Epithelial cell of proximal tubule (primary cell): ENCODE measurements at regions not wholly inside any gene's neighbourhood (a gene's known extent, or its start where the extent isn't known, plus 50 kb on each side); places are given as distances from the start of the nearest gene placed in this dataset.

Source experiments
- DNase-seq: peaks from one replicate; pipeline ENCODE4 v3.0.0-alpha.2; 2011; ENCODE audit warnings: low read depth
- H3K4me3 ChIP-seq: 2 replicates; pipeline ENCODE4 v1.5.1; 2011; ENCODE audit warnings: low read depth, mild to moderate bottlenecking, low read length
- TF ChIP-seq, protein P1 (sequence below): conservative IDR thresholded peaks from 2 replicates; pipeline ENCODE4 v1.5.1; 2012; ENCODE audit warnings: low read depth, mild to moderate bottlenecking, low read length

GRCh38 chr7:27315066-27315465 is 72.5 kb downstream of the EVX1 start:
- no peak overlapping the region for H3K4me3 ChIP-seq
- TF ChIP-seq, protein P1, sequence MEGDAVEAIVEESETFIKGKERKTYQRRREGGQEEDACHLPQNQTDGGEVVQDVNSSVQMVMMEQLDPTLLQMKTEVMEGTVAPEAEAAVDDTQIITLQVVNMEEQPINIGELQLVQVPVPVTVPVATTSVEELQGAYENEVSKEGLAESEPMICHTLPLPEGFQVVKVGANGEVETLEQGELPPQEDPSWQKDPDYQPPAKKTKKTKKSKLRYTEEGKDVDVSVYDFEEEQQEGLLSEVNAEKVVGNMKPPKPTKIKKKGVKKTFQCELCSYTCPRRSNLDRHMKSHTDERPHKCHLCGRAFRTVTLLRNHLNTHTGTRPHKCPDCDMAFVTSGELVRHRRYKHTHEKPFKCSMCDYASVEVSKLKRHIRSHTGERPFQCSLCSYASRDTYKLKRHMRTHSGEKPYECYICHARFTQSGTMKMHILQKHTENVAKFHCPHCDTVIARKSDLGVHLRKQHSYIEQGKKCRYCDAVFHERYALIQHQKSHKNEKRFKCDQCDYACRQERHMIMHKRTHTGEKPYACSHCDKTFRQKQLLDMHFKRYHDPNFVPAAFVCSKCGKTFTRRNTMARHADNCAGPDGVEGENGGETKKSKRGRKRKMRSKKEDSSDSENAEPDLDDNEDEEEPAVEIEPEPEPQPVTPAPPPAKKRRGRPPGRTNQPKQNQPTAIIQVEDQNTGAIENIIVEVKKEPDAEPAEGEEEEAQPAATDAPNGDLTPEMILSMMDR: no peak
- no peak for DNase-seq

- no peak for DNase-seq
- H3K4me3 ChIP-seq: no peak overlapping the region
- TF ChIP-seq, protein P1: no peak
These were observed 73.7 kb downstream of the EVX1 start for GRCh38 chr7:27316311-27316710.

DNA sequence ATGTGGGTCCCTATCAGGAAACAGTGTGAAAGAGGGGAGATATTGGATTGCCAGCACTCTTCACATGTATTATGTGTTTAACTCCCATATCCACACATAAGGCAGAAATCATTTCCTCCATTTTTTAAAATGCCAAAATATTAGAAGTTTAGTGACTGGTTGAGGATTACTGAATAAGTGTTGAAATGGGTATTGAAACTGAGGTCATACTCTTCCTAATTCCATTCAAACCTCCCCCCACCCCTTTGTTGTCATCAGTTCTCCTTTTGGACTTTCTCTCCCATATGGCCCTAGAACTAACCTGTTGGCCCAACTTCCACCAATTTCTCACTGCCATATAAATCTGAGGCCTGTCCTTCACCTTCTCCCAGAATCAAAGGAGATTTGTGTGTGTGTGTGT is 81.6 kb downstream of the EVX1 start:
- TF ChIP-seq, protein P1: no peak
- no peak for DNase-seq
- no peak overlapping the region for H3K4me3 ChIP-seq

GRCh38 chr7:27329909-27330308 is 87.3 kb downstream of the EVX1 start:
- no peak for DNase-seq
- H3K4me3 ChIP-seq: no peak overlapping the region
- TF ChIP-seq, protein P1: peak; percentile 22

GRCh38 chr7:27339478-27339877 is 96.9 kb downstream of the EVX1 start:
- DNase-seq: no peak
- H3K4me3 ChIP-seq: no peak overlapping the region
- TF ChIP-seq, protein P1: no peak

DNA sequence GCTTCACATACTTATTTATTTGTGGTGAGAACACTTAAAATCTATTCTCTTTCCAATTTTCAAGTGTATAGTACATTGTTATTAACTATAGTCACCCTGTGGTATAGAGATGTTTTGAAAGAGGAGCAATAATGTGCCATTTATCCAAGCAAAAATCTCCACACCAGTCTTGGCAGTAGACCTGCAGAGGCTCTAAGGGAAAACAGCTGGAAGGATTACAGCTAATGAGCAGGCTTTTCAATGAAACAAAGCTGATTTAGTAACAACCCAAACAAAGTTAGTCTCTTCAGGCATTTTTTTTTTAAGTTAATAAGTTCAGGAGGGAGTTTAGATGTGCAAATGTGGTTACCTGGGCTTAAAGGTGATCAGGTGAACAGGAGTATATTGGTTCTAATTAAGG is 101.9 kb downstream of the EVX1 start:
- no peak for DNase-seq
- no peak overlapping the region for H3K4me3 ChIP-seq
- TF ChIP-seq, protein P1: no peak

DNA sequence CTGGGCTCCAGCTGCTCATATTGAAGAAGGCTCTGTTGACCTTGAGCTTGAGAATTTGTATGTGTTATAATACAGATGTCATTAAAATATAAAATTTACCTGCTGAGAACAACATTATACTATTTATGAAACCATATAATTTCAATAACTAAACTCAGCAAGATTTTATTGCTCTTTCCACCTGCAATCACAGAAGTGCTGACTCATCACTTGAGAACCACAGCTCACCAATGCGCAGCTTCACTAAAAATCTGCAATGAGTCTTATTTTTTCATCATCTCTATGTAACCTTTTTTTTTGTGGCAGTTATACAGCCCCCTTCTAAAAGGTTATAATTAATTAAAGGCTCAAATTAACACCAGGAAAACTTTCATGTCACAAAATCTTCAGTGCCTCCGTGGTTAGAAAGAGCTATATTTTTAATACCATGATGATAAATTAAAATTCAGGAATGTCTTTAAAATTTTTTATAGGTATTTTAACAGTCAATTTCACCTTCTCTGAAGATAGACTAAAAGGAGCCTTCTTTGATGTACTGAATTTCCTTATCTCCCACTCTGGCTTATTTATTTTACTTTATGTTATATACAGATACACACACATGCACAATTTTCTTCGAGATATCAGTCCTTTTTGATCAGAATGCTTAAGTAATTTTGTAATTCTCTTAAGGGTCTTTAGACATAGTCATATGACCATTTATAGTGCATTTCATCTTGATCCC is 102.7 kb downstream of the EVX1 start:
- DNase-seq: no peak
- H3K4me3 ChIP-seq: no peak overlapping the region
- TF ChIP-seq, protein P1: no peak
